Osteocyte (in vitro differentiated cells): ENCODE measurements at regions not wholly inside any gene's neighbourhood (a gene's known extent, or its start where the extent isn't known, plus 50 kb on each side); places are given as distances from the start of the nearest gene placed in this dataset.

Source experiments
- DNase-seq: peaks from one replicate; pipeline ENCODE4 v3.0.0; 2021; ENCODE audit warnings: mixed read lengths; ENCODE audit not compliant: unreplicated experiment; ENCODE audit errors: extremely low spot score
- H3K27ac Mint-ChIP-seq: one replicate; pipeline ENCODE4 v1.8.0; 2021; ENCODE audit warnings: mild to moderate bottlenecking, mixed read lengths; ENCODE audit not compliant: unreplicated experiment
- H3K27me3 Mint-ChIP-seq: one replicate; pipeline ENCODE4 v1.8.0; 2021; ENCODE audit warnings: mixed read lengths; ENCODE audit not compliant: unreplicated experiment
- H3K36me3 Mint-ChIP-seq: one replicate; pipeline ENCODE4 v1.8.0; 2021; ENCODE audit warnings: mixed read lengths; ENCODE audit not compliant: unreplicated experiment
- H3K4me1 Mint-ChIP-seq: one replicate; pipeline ENCODE4 v1.8.0; 2021; ENCODE audit warnings: mixed read lengths; ENCODE audit not compliant: unreplicated experiment
- H3K4me3 Mint-ChIP-seq: one replicate; pipeline ENCODE4 v1.8.0; 2021; ENCODE audit warnings: mild to moderate bottlenecking, moderate library complexity, mixed read lengths; ENCODE audit not compliant: unreplicated experiment
- H3K9me3 Mint-ChIP-seq: one replicate; pipeline ENCODE4 v1.8.0; 2021; ENCODE audit warnings: mixed read lengths; ENCODE audit not compliant: unreplicated experiment
- TF ChIP-seq, protein P1 (sequence below): fragments of 200-600 bp; sonication (generic); IDR thresholded peaks from 2 replicates; pipeline ENCODE4 v1.5.0; 2021; ENCODE audit warnings: antibody characterized with exemption, mild to moderate bottlenecking, moderate library complexity

DNA sequence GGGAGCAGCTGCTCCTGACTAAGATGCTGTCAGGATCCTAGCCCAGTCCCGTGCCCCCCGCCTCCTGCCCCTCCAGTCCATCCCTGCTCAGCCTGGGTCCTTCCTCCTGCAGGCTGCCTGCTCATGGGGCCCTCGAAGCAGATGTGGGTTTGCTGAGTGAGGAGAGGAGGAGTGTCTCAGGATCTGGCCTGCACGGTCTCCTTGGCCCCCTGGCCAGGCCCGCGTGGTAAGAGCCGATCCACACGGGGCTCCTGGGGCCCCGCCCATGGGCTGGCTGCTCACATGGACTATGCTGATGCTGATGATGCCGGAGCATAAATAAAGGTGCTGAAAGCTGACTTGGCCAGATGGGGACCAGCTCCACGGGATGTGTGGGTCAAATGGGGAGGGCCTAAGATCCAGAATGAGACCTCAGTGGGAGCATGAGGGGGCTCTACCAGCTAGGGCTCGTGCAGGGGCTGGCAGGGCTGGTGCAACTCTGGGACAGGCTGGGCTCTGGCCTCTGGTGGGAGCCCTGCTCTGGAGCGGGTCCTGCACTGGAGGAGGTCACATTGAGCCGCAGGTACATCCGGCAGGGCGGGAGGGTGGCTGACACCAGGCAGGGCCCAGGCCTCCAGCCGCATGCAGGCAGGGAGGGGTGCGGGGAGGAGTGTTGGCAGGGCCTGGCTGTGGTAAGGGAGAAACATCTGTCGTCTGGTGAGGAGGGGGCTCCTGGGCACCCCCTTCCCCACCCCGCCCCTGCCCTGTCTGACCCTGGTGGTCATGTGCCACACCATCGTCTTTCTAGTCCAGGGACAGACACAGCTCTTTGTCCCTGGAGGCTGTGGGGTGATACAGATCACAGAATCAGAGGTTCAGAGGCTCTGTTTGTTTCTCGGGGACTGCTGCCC, 275.3 kb upstream of the HDAC4 start:
- TF ChIP-seq, protein P1, sequence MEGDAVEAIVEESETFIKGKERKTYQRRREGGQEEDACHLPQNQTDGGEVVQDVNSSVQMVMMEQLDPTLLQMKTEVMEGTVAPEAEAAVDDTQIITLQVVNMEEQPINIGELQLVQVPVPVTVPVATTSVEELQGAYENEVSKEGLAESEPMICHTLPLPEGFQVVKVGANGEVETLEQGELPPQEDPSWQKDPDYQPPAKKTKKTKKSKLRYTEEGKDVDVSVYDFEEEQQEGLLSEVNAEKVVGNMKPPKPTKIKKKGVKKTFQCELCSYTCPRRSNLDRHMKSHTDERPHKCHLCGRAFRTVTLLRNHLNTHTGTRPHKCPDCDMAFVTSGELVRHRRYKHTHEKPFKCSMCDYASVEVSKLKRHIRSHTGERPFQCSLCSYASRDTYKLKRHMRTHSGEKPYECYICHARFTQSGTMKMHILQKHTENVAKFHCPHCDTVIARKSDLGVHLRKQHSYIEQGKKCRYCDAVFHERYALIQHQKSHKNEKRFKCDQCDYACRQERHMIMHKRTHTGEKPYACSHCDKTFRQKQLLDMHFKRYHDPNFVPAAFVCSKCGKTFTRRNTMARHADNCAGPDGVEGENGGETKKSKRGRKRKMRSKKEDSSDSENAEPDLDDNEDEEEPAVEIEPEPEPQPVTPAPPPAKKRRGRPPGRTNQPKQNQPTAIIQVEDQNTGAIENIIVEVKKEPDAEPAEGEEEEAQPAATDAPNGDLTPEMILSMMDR, result no peak
- Mint-ChIP-seq H3K27ac (no peak overlapping the region), H3K36me3 (no peaks in the 10 kb centered on the region), H3K27me3 (no peaks in the 10 kb centered on the region), H3K9me3 (no peaks in the 10 kb centered on the region), H3K4me3 (no peak overlapping the region), H3K4me1 (no peaks in the 10 kb centered on the region)
- DNase-seq, result peak; percentile 79

DNA sequence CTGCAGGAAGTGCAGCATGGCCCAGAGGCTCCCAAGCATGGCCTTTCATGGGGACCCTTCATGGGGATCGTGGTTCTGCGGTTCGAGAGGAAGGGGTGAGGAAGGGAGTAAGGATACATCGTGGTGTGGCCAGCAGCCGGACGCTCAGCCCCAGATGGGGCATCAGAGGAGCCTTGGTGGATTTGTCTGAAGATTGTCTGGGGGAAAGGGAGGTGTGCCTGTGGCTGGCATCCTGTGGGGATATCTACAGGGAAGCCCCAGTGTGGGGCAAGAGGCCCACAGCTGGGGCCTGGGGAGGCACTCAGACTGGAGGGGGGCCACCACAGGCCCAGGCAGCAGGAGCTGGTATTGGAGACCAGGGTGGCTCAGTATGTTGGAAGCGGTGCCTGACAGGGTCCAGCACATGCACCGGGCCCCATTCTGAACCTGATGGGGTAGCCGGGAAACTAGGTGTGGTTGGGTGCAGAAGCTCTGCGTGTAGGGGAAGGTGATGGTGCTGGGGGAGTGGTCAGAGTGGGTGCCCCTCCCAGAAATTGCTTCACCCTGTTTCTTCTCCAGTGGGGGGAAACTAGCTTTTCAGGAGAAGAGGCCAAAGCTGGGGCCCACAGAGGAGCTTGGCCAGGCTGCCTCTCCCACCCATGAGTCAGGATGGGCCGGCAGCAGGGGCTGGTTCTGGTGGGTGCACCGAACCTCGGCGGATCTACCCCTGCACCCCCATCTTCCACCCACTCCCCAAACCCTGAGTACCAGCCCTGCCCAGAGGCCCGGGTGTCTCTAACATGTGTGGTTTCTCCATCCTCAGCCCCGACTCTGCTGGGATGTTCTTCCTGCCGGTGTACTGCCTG, 274.4 kb upstream of the HDAC4 start:
- TF ChIP-seq, protein P1, result no peak
- H3K4me1 Mint-ChIP-seq, result no peaks in the 10 kb centered on the region
- peak; percentile 80 for DNase-seq
- H3K27ac Mint-ChIP-seq, result no peak overlapping the region
- H3K36me3 Mint-ChIP-seq, result no peaks in the 10 kb centered on the region
- H3K9me3 Mint-ChIP-seq, result no peaks in the 10 kb centered on the region
- no peak overlapping the region for H3K4me3 Mint-ChIP-seq
- no peaks in the 10 kb centered on the region for H3K27me3 Mint-ChIP-seq

DNA sequence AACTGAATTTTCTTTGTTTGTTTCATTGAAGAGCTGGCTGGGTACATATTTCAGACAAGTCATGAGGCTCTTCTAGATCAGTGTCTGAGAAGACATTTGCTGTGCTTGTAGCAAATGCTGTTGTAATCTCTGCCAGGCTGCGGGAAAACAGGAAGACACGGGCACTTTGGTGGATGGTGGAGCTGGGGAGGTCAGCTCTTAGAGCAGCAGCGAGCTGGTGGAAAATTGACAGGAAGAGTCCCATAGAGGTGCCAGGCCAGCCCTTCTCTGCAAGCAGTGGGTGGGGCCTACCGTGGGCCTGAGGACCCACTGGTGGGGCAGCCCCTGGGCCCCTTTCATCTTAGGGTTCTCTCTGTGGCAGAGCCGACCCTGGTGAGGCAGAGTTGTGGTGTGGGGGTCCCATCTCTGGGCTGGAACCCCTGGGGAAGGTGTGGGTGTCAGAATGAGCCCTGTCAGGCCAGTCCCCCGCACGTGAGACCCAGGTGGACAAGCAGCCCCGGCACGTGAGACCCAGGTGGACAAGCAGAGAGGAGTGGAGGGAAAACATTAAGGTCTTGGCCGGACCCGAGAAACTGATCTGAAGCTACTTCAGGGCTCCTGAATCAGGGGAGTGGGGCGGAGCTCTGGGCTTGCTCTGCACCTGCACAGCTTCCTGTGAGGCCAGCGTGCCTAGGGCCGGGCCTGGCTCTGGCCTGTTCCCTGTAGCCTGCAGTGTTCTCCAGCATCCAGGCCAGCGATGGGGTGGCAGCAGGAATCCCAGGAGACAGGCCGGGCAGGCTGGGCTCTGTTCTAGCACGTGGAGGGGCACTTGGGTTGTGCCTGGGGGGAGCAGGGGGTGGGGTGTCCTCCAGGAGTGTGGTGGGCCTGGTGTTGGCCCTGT, 273.5 kb upstream of the HDAC4 start:
- DNase-seq, result peak; percentile 75
- H3K27me3 Mint-ChIP-seq, result no peaks in the 10 kb centered on the region
- H3K4me1 Mint-ChIP-seq, result no peaks in the 10 kb centered on the region
- TF ChIP-seq, protein P1, result no peak
- H3K27ac Mint-ChIP-seq, result no peak overlapping the region
- H3K36me3 Mint-ChIP-seq, result no peaks in the 10 kb centered on the region
- H3K4me3 Mint-ChIP-seq, result no peak overlapping the region
- H3K9me3 Mint-ChIP-seq, result no peaks in the 10 kb centered on the region

DNA sequence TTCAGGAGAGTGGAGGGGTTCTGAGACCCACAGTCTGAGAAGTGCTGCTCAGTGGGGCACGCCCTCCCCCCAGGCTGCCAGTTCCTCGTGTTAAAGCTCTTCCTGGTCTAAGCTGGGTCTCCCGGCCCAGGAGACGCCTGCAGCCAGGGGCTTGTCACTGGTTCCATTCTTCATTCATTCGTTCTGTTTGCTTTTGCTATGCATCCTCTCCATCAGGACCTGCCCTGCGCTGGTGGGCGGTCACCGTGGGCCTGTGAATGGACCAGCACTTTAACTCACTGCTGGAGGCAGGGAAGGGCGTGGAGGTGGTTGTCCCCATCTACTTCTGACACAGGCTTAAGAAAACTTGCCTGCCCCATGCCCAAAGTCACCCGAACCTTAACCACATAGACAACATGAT, 272.8 kb upstream of the HDAC4 start:
- DNase-seq, result peak; percentile 77
- no peak overlapping the region for H3K27ac Mint-ChIP-seq
- no peaks in the 10 kb centered on the region for H3K9me3 Mint-ChIP-seq
- no peak overlapping the region for H3K4me3 Mint-ChIP-seq
- TF ChIP-seq, protein P1, result no peak
- no peaks in the 10 kb centered on the region for H3K4me1 Mint-ChIP-seq
- no peaks in the 10 kb centered on the region for H3K27me3 Mint-ChIP-seq
- no peaks in the 10 kb centered on the region for H3K36me3 Mint-ChIP-seq
